Transverse colon (tissue), 4 donors: ENCODE measurements at regions not wholly inside any gene's neighbourhood (a gene's known extent, or its start where the extent isn't known, plus 50 kb on each side); places are given as distances from the start of the nearest gene placed in this dataset.

Experiments used
- DNase-seq: peaks from one replicate; pipeline ENCODE4 v3.0.0-alpha.2; 2019
- H3K27ac ChIP-seq, 4 donors: fragments of 200-600 bp; sonication (generic); 2 replicates each; pipeline ENCODE4 v1.5.1; 2016 to 2018; ENCODE audit warnings: inconsistent platforms in 4 of 4
- H3K27me3 ChIP-seq: fragments of 200-600 bp; sonication (generic); 2 replicates; pipeline ENCODE4 v1.5.1; 2017; ENCODE audit warnings: inconsistent platforms
- H3K36me3 ChIP-seq, 4 donors: fragments of 200-600 bp; sonication (generic); 2 replicates each; pipeline ENCODE4 v1.5.1; 2017 to 2019; ENCODE audit warnings: inconsistent platforms in 4 of 4
- H3K4me1 ChIP-seq, 4 donors: fragments of 200-600 bp; sonication (generic); 2 replicates each; pipeline ENCODE4 v1.5.1; 2017 to 2020; ENCODE audit warnings: inconsistent platforms in 4 of 4
- H3K4me3 ChIP-seq, 4 donors: fragments of 200-600 bp; sonication (generic); 1 replicate in 1 of 4; 2 replicates in 3 of 4; pipeline versions ENCODE4 v1.5.1 to v1.6.1; 2017 to 2019; ENCODE audit warnings: inconsistent platforms in 4 of 4
- H3K9me3 ChIP-seq, 2 donors: fragments of 200-600 bp; sonication (generic); 2 replicates each; pipeline ENCODE4 v1.5.1; 2017 to 2019; ENCODE audit warnings: inconsistent platforms in 2 of 2
- CTCF ChIP-seq, 5 experiments: fragments of 200-600 bp in 3 of 5; fragments of 450-650 bp in 2 of 5; sonication (generic) in 3 of 5; IDR thresholded peaks; 1 replicate in 2 of 5; 2 replicates in 3 of 5; pipeline ENCODE4 v1.5.1; 2016 to 2017; ENCODE audit warnings: antibody characterized with exemption in 5 of 5, inconsistent platforms in 3 of 5, mild to moderate bottlenecking in 2 of 5, moderate library complexity in 1 of 5
- EP300 ChIP-seq: sonication (generic); formaldehyde crosslinking; IDR thresholded peaks from one replicate; pipeline ENCODE4 v1.6.1; 2017; ENCODE audit warnings: antibody characterized with exemption, low read depth
- POLR2A ChIP-seq: fragments of 450-650 bp; IDR thresholded peaks from one replicate; pipeline ENCODE4 v1.6.1; 2016; ENCODE audit warnings: antibody characterized with exemption, mild to moderate bottlenecking, moderate library complexity
- POLR2AphosphoS5 ChIP-seq, 3 donors: sonication (generic); formaldehyde crosslinking; IDR thresholded peaks; one replicate each; pipeline ENCODE4 v1.6.1; 2016; ENCODE audit warnings: antibody characterized with exemption in 3 of 3
- WGBS, 2 donors: methylation state at CpG; one replicate each; pipeline ENCODE4 v1.1.5; 2018; ENCODE audit warnings: low coverage in 1 of 2; 5-methylcytosine and 5-hydroxymethylcytosine counted together
- in situ Hi-C, 4 donors: fragments of 200-750 bp; cut with MboI; loops; one replicate each; pipeline versions ENCODE4 v1.15.0 to v1.15.1; 2017; ENCODE audit warnings: low sequenced_read_pairs in 3 of 4, low pct_ligation_motif_present in 1 of 4, low pct_unique_long_range_greater_than_20kb in 1 of 4
- intact Hi-C: fragments of 100-400 bp; cut with DNase I; formaldehyde crosslinking; loops from one replicate; pipeline ENCODE4 v1.15.1; 2023; ENCODE audit warnings: low total_unique reads

- TF ChIP-seq POLR2AphosphoS5 (IDR thresholded peaks at IDR 0.05): no peak
- no peak for TF ChIP-seq POLR2A
- TF ChIP-seq EP300: no peak
- TF ChIP-seq CTCF (IDR thresholded peaks at IDR 0.05): no peak
- WGBS, 2 donors: 78% methylated on average over 2 of the region's 2 CpGs; no CpG with 5 or more reads in 1 of the 2 donors
Measured at GRCh38 chr1:61569303-61569621, 155.7 kb downstream of the TM2D1 start.

GRCh38 chr1:61568460-61569302 is 156.3 kb downstream of the TM2D1 start:
- no peak for DNase-seq
- no peaks in the 10 kb centered on the region for H3K27me3 ChIP-seq
- no peak overlapping the region for H3K27ac ChIP-seq
- in situ Hi-C loops: no loop called here
- 34 to 52% methylated on average over 2 to 5 of the region's 5 CpGs for WGBS, 2 donors
- H3K4me3 ChIP-seq: no peak overlapping the region
- no peaks in the 10 kb centered on the region for H3K36me3 ChIP-seq
- intact Hi-C loops: no loop called here
- TF ChIP-seq POLR2A: no peak
- TF ChIP-seq POLR2AphosphoS5 (IDR thresholded peaks at IDR 0.05): no peak
- TF ChIP-seq EP300: no peak
- TF ChIP-seq CTCF (IDR thresholded peaks at IDR 0.05): no peak
- H3K9me3 ChIP-seq: peaks cover 14 to 18% of the 10 kb centered on the region in 2 donors
- no peaks in the 10 kb centered on the region for H3K4me1 ChIP-seq

More at GRCh38 chr1:61569303-61569621, 155.7 kb downstream of the TM2D1 start:
- peaks cover 14 to 18% of the 10 kb centered on the region in 2 donors for H3K9me3 ChIP-seq
- H3K27ac ChIP-seq: no peak overlapping the region
- in situ Hi-C loops: no loop called here
- H3K36me3 ChIP-seq: no peaks in the 10 kb centered on the region
- no peaks in the 10 kb centered on the region for H3K4me1 ChIP-seq
- DNase-seq: no peak
- intact Hi-C loops: no loop called here
- no peak overlapping the region for H3K4me3 ChIP-seq
- no peaks in the 10 kb centered on the region for H3K27me3 ChIP-seq

- in situ Hi-C loops: no loop called here
- no peaks in the 10 kb centered on the region for H3K4me1 ChIP-seq
Measured at GRCh38 chr1:61566177-61566576, 158.8 kb downstream of the TM2D1 start.

GRCh38 chr1:61563611-61564010 is 161.3 kb downstream of the TM2D1 start:
- Histone ChIP-seq H3K36me3 (no peaks in the 10 kb centered on the region), H3K27ac (no peak overlapping the region), H3K4me3 (no peak overlapping the region), H3K9me3 (peaks cover 14 to 18% of the 10 kb centered on the region in 2 donors), H3K27me3 (no peaks in the 10 kb centered on the region), H3K4me1 (no peaks in the 10 kb centered on the region)
- in situ Hi-C loops: no loop called here
- TF ChIP-seq POLR2AphosphoS5 (IDR thresholded peaks at IDR 0.05): no peak
- TF ChIP-seq POLR2A: no peak
- TF ChIP-seq EP300: no peak
- no peak for TF ChIP-seq CTCF (IDR thresholded peaks at IDR 0.05)
- intact Hi-C loops: no loop called here
- no peak for DNase-seq
- WGBS, 2 donors: 87 to 93% methylated on average over 2 of the region's 2 CpGs

More at GRCh38 chr1:61566177-61566576, 158.8 kb downstream of the TM2D1 start:
- WGBS, 2 donors: 85% methylated on average over 1 of the region's 1 CpG; no CpG with 5 or more reads in 1 of the 2 donors
- peaks cover 14 to 18% of the 10 kb centered on the region in 2 donors for H3K9me3 ChIP-seq
- no peak for TF ChIP-seq POLR2AphosphoS5 (IDR thresholded peaks at IDR 0.05)
- intact Hi-C loops: no loop called here
- no peak overlapping the region for H3K27ac ChIP-seq
- DNase-seq: no peak
- H3K27me3 ChIP-seq: no peaks in the 10 kb centered on the region
- H3K4me3 ChIP-seq: no peak overlapping the region
- H3K36me3 ChIP-seq: no peaks in the 10 kb centered on the region

- H3K27me3 ChIP-seq: no peaks in the 10 kb centered on the region
- intact Hi-C loops: no loop called here
- TF ChIP-seq CTCF (IDR thresholded peaks at IDR 0.05): no peak
- no peak for TF ChIP-seq POLR2A
- TF ChIP-seq POLR2AphosphoS5 (IDR thresholded peaks at IDR 0.05): no peak
- TF ChIP-seq EP300: no peak
- no peaks in the 10 kb centered on the region for H3K36me3 ChIP-seq
- peaks cover 14 to 16% of the 10 kb centered on the region in 2 donors for H3K9me3 ChIP-seq
- H3K4me3 ChIP-seq: no peak overlapping the region
- DNase-seq: no peak
- no peak overlapping the region for H3K27ac ChIP-seq
- in situ Hi-C loops: no loop called here
- no peaks in the 10 kb centered on the region for H3K4me1 ChIP-seq
Measured at GRCh38 chr1:61561666-61562065, 163.3 kb downstream of the TM2D1 start.
